Liver (tissue), 8 donors: ENCODE measurements at regions not wholly inside any gene's neighbourhood (a gene's known extent, or its start where the extent isn't known, plus 50 kb on each side); places are given as distances from the start of the nearest gene placed in this dataset.

Experiments used
- DNase-seq: peaks from one replicate; pipeline ENCODE4 v3.0.0-alpha.2; 2017; ENCODE audit warnings: low spot score
- H3K27ac ChIP-seq, 2 donors: one replicate each; pipeline ENCODE4 v1.7.0; 2013; ENCODE audit warnings: inconsistent platforms in 2 of 2, low read length in 2 of 2, control low read depth in 1 of 2, low read depth in 1 of 2, mild to moderate bottlenecking in 1 of 2
- H3K27me3 ChIP-seq, 4 donors: one replicate each; pipeline versions ENCODE4 v1.6.1 to v1.7.0; 2013; ENCODE audit warnings: low read length in 3 of 4, inconsistent platforms in 1 of 4, mild to moderate bottlenecking in 1 of 4, moderate library complexity in 1 of 4; ENCODE audit not compliant: control insufficient read depth in 4 of 4, insufficient read depth in 4 of 4
- H3K36me3 ChIP-seq, 4 donors: one replicate each; pipeline versions ENCODE4 v1.6.1 to v1.7.0; 2013; ENCODE audit warnings: low read length in 3 of 4, mild to moderate bottlenecking in 3 of 4, low read depth in 1 of 4, moderate library complexity in 1 of 4; ENCODE audit not compliant: control insufficient read depth in 4 of 4, insufficient read depth in 3 of 4
- H3K4me1 ChIP-seq, 4 donors: one replicate each; pipeline versions ENCODE4 v1.6.1 to v1.7.0; 2013; ENCODE audit warnings: low read length in 3 of 4, mild to moderate bottlenecking in 3 of 4, moderate library complexity in 1 of 4; ENCODE audit not compliant: control insufficient read depth in 4 of 4, insufficient read depth in 4 of 4
- H3K4me3 ChIP-seq, 3 donors: one replicate each; pipeline versions ENCODE4 v1.6.1 to v1.7.0; 2013; ENCODE audit warnings: low read length in 3 of 3, control low read depth in 1 of 3, low read depth in 1 of 3, mild to moderate bottlenecking in 1 of 3
- H3K9ac ChIP-seq, 2 donors: one replicate each; pipeline ENCODE4 v1.7.0; 2013; ENCODE audit warnings: low read length in 2 of 2, mild to moderate bottlenecking in 2 of 2, moderate library complexity in 2 of 2, control low read depth in 1 of 2, low read depth in 1 of 2
- H3K9me3 ChIP-seq, 4 donors: one replicate each; pipeline versions ENCODE4 v1.6.1 to v1.7.0; 2013; ENCODE audit warnings: low read length in 3 of 4; ENCODE audit not compliant: control insufficient read depth in 4 of 4
- EGR1 ChIP-seq, 2 donors: IDR thresholded peaks; 2 replicates each; pipeline ENCODE4 v1.6.1; 2016 to 2018; ENCODE audit warnings: antibody characterized with exemption in 2 of 2, low read depth in 2 of 2
- FOXA1 ChIP-seq: IDR thresholded peaks from 2 replicates; pipeline ENCODE4 v1.6.1; 2016; ENCODE audit warnings: antibody characterized with exemption
- FOXA2 ChIP-seq: IDR thresholded peaks from 2 replicates; pipeline ENCODE4 v1.6.1; 2016; ENCODE audit warnings: antibody characterized with exemption
- GABPA ChIP-seq, 2 donors: IDR thresholded peaks in 1 of 2; conservative IDR thresholded peaks in 1 of 2; 2 replicates each; pipeline ENCODE4 v1.6.1; 2016; ENCODE audit warnings: antibody characterized with exemption in 2 of 2, mild to moderate bottlenecking in 1 of 2, moderate library complexity in 1 of 2
- HNF4A ChIP-seq, 2 donors: conservative IDR thresholded peaks; 2 replicates each; pipeline ENCODE4 v1.6.1; 2016; ENCODE audit warnings: antibody characterized with exemption in 2 of 2, mild to moderate bottlenecking in 2 of 2
- HNF4G ChIP-seq: IDR thresholded peaks from 2 replicates; pipeline ENCODE4 v1.6.1; 2016; ENCODE audit warnings: antibody characterized with exemption
- JUND ChIP-seq, 2 donors: IDR thresholded peaks; 2 replicates each; pipeline ENCODE4 v1.6.1; 2016; ENCODE audit warnings: antibody characterized with exemption in 2 of 2
- NR2F2 ChIP-seq: IDR thresholded peaks from 2 replicates; pipeline ENCODE4 v1.6.1; 2016; ENCODE audit warnings: antibody characterized with exemption
- RAD21 ChIP-seq, 2 donors: IDR thresholded peaks; 2 replicates each; pipeline ENCODE4 v1.6.1; 2016; ENCODE audit warnings: antibody characterized with exemption in 2 of 2, mild to moderate bottlenecking in 2 of 2
- RXRA ChIP-seq, 2 donors: IDR thresholded peaks; 2 replicates each; pipeline ENCODE4 v1.6.1; 2017 to 2018; ENCODE audit warnings: antibody characterized with exemption in 2 of 2, mild to moderate bottlenecking in 1 of 2
- SP1 ChIP-seq: IDR thresholded peaks from 2 replicates; pipeline ENCODE4 v1.6.1; 2018; ENCODE audit warnings: antibody characterized with exemption, mild to moderate bottlenecking
- TAF1 ChIP-seq: conservative IDR thresholded peaks from 2 replicates; pipeline ENCODE4 v1.6.1; 2016; ENCODE audit warnings: antibody characterized with exemption, mild to moderate bottlenecking
- YY1 ChIP-seq: IDR thresholded peaks from 2 replicates; pipeline ENCODE4 v1.6.1; 2016; ENCODE audit warnings: antibody characterized with exemption, mild to moderate bottlenecking
- WGBS: extraction: QIAGEN DNeasy Blood & Tissue Kit; methylation state at CpG from one replicate; pipeline ENCODE4 v1.1.7; 2013; 5-methylcytosine and 5-hydroxymethylcytosine counted together
- TF ChIP-seq, protein P1 (sequence below): IDR thresholded peaks from 2 replicates; pipeline ENCODE4 v1.6.1; 2016; ENCODE audit warnings: antibody characterized with exemption
- TF ChIP-seq, protein P2 (sequence below): IDR thresholded peaks from 2 replicates; pipeline ENCODE4 v1.6.1; 2016; ENCODE audit warnings: antibody characterized with exemption
- TF ChIP-seq, protein P3 (sequence below): IDR thresholded peaks from 2 replicates; pipeline ENCODE4 v1.6.1; 2016; ENCODE audit warnings: antibody characterized with exemption
- TF ChIP-seq, protein P4 (sequence below): fragments of 150-350 bp; IDR thresholded peaks from 2 replicates; pipeline ENCODE4 v1.5.1; 2017; ENCODE audit warnings: improper control_type of control experiment, low read depth, low read length; ENCODE audit not compliant: missing input control
- TF ChIP-seq, protein P5 (sequence below): IDR thresholded peaks from 2 replicates; pipeline ENCODE4 v1.6.1; 2016; ENCODE audit warnings: antibody characterized with exemption, mild to moderate bottlenecking
- donor health status: healthy.
- donor health status: healthy.
- donor health status: healthy.
- donor health status: healthy.
- donor health status: healthy.

DNA sequence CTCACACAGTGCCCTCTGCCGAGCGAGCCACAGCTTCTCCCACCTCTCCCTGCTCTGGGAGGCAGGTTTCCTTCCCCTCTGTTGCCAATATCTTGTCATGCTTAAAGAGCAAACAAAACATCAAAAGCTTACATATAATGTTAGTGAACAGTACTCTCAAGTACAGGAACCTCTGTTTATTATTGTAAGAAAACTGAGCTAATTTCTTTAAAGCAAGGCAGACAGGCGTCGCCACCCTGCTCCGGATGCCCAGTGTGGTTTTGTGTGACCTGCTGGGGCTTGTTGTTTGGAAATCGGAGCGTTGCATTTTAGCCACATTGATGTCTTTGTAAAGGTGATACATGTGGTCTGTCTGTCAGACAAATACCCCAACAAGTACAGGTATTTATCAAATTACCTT lies 401.4 kb upstream of the IRX1 start:
- H3K9me3 ChIP-seq = no peaks in the 10 kb centered on the region
- H3K27ac ChIP-seq = no peak overlapping the region
- peaks cover 0 to 18% (median 4%) of the 10 kb centered on the region in 4 donors for H3K27me3 ChIP-seq
- 58% methylated on average over 7 of the region's 7 CpGs for WGBS
- no peaks in the 10 kb centered on the region for H3K4me1 ChIP-seq
- H3K9ac ChIP-seq = no peak overlapping the region
- TF ChIP-seq HNF4G (no peak), EGR1 (IDR thresholded peaks at IDR 0.05; ENCODE audit: low read depth in 2 of 2) (no peak), FOXA1 (no peak), TAF1 (no peak), YY1 (no peak), FOXA2 (no peak), NR2F2 (no peak), GABPA (IDR thresholded peaks at IDR 0.05 in 1 of 2, conservative IDR thresholded peaks at IDR 0.05 in 1 of 2) (no peak), JUND (IDR thresholded peaks at IDR 0.05) (no peak), RAD21 (IDR thresholded peaks at IDR 0.05) (no peak), SP1 (no peak), RXRA (IDR thresholded peaks at IDR 0.05) (no peak), HNF4A (conservative IDR thresholded peaks at IDR 0.05) (no peak)
- TF ChIP-seq, protein P1, sequence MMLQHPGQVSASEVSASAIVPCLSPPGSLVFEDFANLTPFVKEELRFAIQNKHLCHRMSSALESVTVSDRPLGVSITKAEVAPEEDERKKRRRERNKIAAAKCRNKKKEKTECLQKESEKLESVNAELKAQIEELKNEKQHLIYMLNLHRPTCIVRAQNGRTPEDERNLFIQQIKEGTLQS = no peak
- TF ChIP-seq, protein P2, sequence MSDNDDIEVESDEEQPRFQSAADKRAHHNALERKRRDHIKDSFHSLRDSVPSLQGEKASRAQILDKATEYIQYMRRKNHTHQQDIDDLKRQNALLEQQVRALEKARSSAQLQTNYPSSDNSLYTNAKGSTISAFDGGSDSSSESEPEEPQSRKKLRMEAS = no peak
- TF ChIP-seq, protein P3, sequence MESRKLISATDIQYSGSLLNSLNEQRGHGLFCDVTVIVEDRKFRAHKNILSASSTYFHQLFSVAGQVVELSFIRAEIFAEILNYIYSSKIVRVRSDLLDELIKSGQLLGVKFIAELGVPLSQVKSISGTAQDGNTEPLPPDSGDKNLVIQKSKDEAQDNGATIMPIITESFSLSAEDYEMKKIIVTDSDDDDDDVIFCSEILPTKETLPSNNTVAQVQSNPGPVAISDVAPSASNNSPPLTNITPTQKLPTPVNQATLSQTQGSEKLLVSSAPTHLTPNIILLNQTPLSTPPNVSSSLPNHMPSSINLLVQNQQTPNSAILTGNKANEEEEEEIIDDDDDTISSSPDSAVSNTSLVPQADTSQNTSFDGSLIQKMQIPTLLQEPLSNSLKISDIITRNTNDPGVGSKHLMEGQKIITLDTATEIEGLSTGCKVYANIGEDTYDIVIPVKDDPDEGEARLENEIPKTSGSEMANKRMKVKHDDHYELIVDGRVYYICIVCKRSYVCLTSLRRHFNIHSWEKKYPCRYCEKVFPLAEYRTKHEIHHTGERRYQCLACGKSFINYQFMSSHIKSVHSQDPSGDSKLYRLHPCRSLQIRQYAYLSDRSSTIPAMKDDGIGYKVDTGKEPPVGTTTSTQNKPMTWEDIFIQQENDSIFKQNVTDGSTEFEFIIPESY = no peak
- TF ChIP-seq, protein P4, sequence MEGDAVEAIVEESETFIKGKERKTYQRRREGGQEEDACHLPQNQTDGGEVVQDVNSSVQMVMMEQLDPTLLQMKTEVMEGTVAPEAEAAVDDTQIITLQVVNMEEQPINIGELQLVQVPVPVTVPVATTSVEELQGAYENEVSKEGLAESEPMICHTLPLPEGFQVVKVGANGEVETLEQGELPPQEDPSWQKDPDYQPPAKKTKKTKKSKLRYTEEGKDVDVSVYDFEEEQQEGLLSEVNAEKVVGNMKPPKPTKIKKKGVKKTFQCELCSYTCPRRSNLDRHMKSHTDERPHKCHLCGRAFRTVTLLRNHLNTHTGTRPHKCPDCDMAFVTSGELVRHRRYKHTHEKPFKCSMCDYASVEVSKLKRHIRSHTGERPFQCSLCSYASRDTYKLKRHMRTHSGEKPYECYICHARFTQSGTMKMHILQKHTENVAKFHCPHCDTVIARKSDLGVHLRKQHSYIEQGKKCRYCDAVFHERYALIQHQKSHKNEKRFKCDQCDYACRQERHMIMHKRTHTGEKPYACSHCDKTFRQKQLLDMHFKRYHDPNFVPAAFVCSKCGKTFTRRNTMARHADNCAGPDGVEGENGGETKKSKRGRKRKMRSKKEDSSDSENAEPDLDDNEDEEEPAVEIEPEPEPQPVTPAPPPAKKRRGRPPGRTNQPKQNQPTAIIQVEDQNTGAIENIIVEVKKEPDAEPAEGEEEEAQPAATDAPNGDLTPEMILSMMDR = no peak
- TF ChIP-seq, protein P5, sequence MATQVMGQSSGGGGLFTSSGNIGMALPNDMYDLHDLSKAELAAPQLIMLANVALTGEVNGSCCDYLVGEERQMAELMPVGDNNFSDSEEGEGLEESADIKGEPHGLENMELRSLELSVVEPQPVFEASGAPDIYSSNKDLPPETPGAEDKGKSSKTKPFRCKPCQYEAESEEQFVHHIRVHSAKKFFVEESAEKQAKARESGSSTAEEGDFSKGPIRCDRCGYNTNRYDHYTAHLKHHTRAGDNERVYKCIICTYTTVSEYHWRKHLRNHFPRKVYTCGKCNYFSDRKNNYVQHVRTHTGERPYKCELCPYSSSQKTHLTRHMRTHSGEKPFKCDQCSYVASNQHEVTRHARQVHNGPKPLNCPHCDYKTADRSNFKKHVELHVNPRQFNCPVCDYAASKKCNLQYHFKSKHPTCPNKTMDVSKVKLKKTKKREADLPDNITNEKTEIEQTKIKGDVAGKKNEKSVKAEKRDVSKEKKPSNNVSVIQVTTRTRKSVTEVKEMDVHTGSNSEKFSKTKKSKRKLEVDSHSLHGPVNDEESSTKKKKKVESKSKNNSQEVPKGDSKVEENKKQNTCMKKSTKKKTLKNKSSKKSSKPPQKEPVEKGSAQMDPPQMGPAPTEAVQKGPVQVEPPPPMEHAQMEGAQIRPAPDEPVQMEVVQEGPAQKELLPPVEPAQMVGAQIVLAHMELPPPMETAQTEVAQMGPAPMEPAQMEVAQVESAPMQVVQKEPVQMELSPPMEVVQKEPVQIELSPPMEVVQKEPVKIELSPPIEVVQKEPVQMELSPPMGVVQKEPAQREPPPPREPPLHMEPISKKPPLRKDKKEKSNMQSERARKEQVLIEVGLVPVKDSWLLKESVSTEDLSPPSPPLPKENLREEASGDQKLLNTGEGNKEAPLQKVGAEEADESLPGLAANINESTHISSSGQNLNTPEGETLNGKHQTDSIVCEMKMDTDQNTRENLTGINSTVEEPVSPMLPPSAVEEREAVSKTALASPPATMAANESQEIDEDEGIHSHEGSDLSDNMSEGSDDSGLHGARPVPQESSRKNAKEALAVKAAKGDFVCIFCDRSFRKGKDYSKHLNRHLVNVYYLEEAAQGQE = no peak
- no peaks in the 10 kb centered on the region for H3K36me3 ChIP-seq
- H3K4me3 ChIP-seq = no peak overlapping the region
- no peak for DNase-seq
